Gastrocnemius medialis (tissue), 4 donors: ENCODE measurements at regions not wholly inside any gene's neighbourhood (a gene's known extent, or its start where the extent isn't known, plus 50 kb on each side); places are given as distances from the start of the nearest gene placed in this dataset.

ENCODE experiments used
- ATAC-seq, 2 donors: fragments of 150-250 bp; one replicate each; pipeline ENCODE4 v1.9.1; 2016
- DNase-seq, 2 donors: peaks; one replicate each; pipeline ENCODE4 v3.0.0-alpha.2; 2019
- H3K27ac ChIP-seq, 4 donors: fragments of 200-600 bp; sonication (generic); 1 replicate in 1 of 4; 2 replicates in 3 of 4; pipeline ENCODE4 v1.5.1; 2016 to 2018; ENCODE audit warnings: mild to moderate bottlenecking in 2 of 4, moderate library complexity in 1 of 4
- H3K27me3 ChIP-seq, 3 donors: fragments of 200-600 bp; sonication (generic) in 2 of 3; 1 replicate in 1 of 3; 2 replicates in 2 of 3; pipeline versions ENCODE4 v1.5.1 to v1.6.0; 2016 to 2019; ENCODE audit warnings: mild to moderate bottlenecking in 1 of 3, moderate library complexity in 1 of 3
- H3K36me3 ChIP-seq, 2 donors: fragments of 200-600 bp; sonication (generic) in 1 of 2; one replicate each; pipeline ENCODE4 v1.5.1; 2017 to 2018
- H3K4me1 ChIP-seq, 2 donors: fragments of 200-600 bp; sonication (generic) in 1 of 2; one replicate each; pipeline ENCODE4 v1.5.1; 2016 to 2017; ENCODE audit warnings: mild to moderate bottlenecking in 2 of 2
- H3K4me3 ChIP-seq, 4 donors: fragments of 200-600 bp; sonication (generic) in 3 of 4; 1 replicate in 1 of 4; 2 replicates in 3 of 4; pipeline ENCODE4 v1.5.1; 2016 to 2019; ENCODE audit warnings: mild to moderate bottlenecking in 2 of 4
- H3K9me3 ChIP-seq, 3 donors: fragments of 200-600 bp; sonication (generic) in 2 of 3; 1 replicate in 1 of 3; 2 replicates in 2 of 3; pipeline ENCODE4 v1.5.1; 2016 to 2019
- CTCF ChIP-seq, 5 experiments: fragments of 450-650 bp in 3 of 5; fragments of 200-600 bp in 2 of 5; sonication (generic) in 2 of 5; IDR thresholded peaks in 4 of 5; conservative IDR thresholded peaks in 1 of 5; 1 replicate in 4 of 5; 2 replicates in 1 of 5; pipeline ENCODE4 v1.5.1; 2016 to 2019; ENCODE audit warnings: antibody characterized with exemption in 5 of 5, mild to moderate bottlenecking in 3 of 5, moderate library complexity in 3 of 5
- POLR2A ChIP-seq, 2 donors: fragments of 450-650 bp; IDR thresholded peaks; one replicate each; pipeline ENCODE4 v1.6.1; 2017; ENCODE audit warnings: antibody characterized with exemption in 2 of 2, mild to moderate bottlenecking in 2 of 2, moderate library complexity in 2 of 2
- in situ Hi-C, 4 donors: fragments of 200-750 bp; cut with MboI; loops; one replicate each; pipeline versions ENCODE4 v1.15.0 to v1.8.0; 2017; ENCODE audit warnings: low sequenced_read_pairs in 4 of 4
- intact Hi-C: fragments of 100-400 bp; cut with DNase I; formaldehyde crosslinking; loops from one replicate; pipeline ENCODE4 v1.15.1; 2023; ENCODE audit warnings: low total_unique reads

- TF ChIP-seq POLR2A (IDR thresholded peaks at IDR 0.05): no peak
- TF ChIP-seq CTCF (IDR thresholded peaks at IDR 0.05 in 4 of 5, conservative IDR thresholded peaks at IDR 0.05 in 1 of 5): no peak
- H3K4me3 ChIP-seq: no peak overlapping the region
- DNase-seq: no peak
- no peaks in the 10 kb centered on the region for H3K36me3 ChIP-seq
- no peaks in the 10 kb centered on the region for H3K27me3 ChIP-seq
- no peaks in the 10 kb centered on the region for H3K9me3 ChIP-seq
- no peaks in the 10 kb centered on the region for H3K4me1 ChIP-seq
- ATAC-seq: no peak
- intact Hi-C loops: no loop called here
- no peak overlapping the region for H3K27ac ChIP-seq
- in situ Hi-C loops: loop anchor here (5.0 to 25.0 kb wide), 5 partner anchors 349 to 749 kb away; partner anchors contain the start of genes SSTR4 (in 3 of the 4), THBD (in 3 of the 4) and CSTL1 (in 1 of the 4)
Measured at GRCh38 chr20:22688485-22688884, 104.1 kb upstream of the FOXA2 start.

GRCh38 chr20:22689266-22689665 lies 104.9 kb upstream of the FOXA2 start:
- ATAC-seq: no peak
- intact Hi-C loops: no loop called here
- Histone ChIP-seq H3K4me3 (no peak overlapping the region), H3K4me1 (no peaks in the 10 kb centered on the region), H3K27me3 (no peaks in the 10 kb centered on the region), H3K27ac (no peak overlapping the region), H3K36me3 (no peaks in the 10 kb centered on the region), H3K9me3 (no peaks in the 10 kb centered on the region)
- no peak for DNase-seq
- in situ Hi-C loops: loop anchor here (5.0 to 25.0 kb wide), 5 partner anchors 348 to 748 kb away; partner anchors contain the start of genes SSTR4 (in 3 of the 4), THBD (in 3 of the 4) and CSTL1 (in 1 of the 4)
- TF ChIP-seq CTCF (IDR thresholded peaks at IDR 0.05 in 4 of 5, conservative IDR thresholded peaks at IDR 0.05 in 1 of 5) (no peak), POLR2A (IDR thresholded peaks at IDR 0.05) (no peak)

- Histone ChIP-seq H3K27me3 (no peaks in the 10 kb centered on the region), H3K4me1 (peaks cover 3 to 7% of the 10 kb centered on the region in 2 donors), H3K9me3 (no peaks in the 10 kb centered on the region), H3K4me3 (no peak overlapping the region), H3K36me3 (no peaks in the 10 kb centered on the region), H3K27ac (no peak overlapping the region)
- in situ Hi-C loops: loop anchor here (5.0 to 25.0 kb wide), 8 partner anchors 347 to 747 kb away; partner anchors contain the start of genes SSTR4 (in 3 of the 4), THBD (in 3 of the 4) and CSTL1 (in 1 of the 4)
- ATAC-seq (no peak), DNase-seq (no peak)
- TF ChIP-seq CTCF (IDR thresholded peaks at IDR 0.05 in 4 of 5, conservative IDR thresholded peaks at IDR 0.05 in 1 of 5): no peak
- no peak for TF ChIP-seq POLR2A (IDR thresholded peaks at IDR 0.05)
- intact Hi-C loops: loop anchor here (5.0 to 10.0 kb wide), 3 partner anchors 355 to 512 kb away; partner anchors contain the start of gene THBD
Measured at GRCh38 chr20:22690000-22690399, 105.6 kb upstream of the FOXA2 start.

GRCh38 chr20:22690616-22691179 lies 106.3 kb upstream of the FOXA2 start:
- no peaks in the 10 kb centered on the region for H3K9me3 ChIP-seq
- intact Hi-C loops (loop anchor here (1.0 to 10.0 kb wide), 5 partner anchors 354 to 650 kb away; partner anchors contain the start of gene THBD), in situ Hi-C loops (loop anchor here (5.0 to 25.0 kb wide), 6 partner anchors 347 to 747 kb away; partner anchors contain the start of genes SSTR4 (in 3 of the 4), THBD (in 3 of the 4) and CSTL1 (in 1 of the 4))
- ATAC-seq: no peak
- TF ChIP-seq POLR2A (IDR thresholded peaks at IDR 0.05) (no peak), CTCF (IDR thresholded peaks at IDR 0.05 in 4 of 5, conservative IDR thresholded peaks at IDR 0.05 in 1 of 5) (no peak)
- no peak overlapping the region for H3K4me3 ChIP-seq
- H3K4me1 ChIP-seq: peaks cover 6 to 12% of the 10 kb centered on the region in 2 donors
- H3K27me3 ChIP-seq: no peaks in the 10 kb centered on the region
- no peak for DNase-seq
- H3K36me3 ChIP-seq: no peaks in the 10 kb centered on the region
- H3K27ac ChIP-seq: no peak overlapping the region
